Hepatocyte (in vitro differentiated cells): ENCODE measurements at regions not wholly inside any gene's neighbourhood (a gene's known extent, or its start where the extent isn't known, plus 50 kb on each side); places are given as distances from the start of the nearest gene placed in this dataset.

Experiments
- CTCF ChIP-seq: fragments of 200-600 bp; sonication (generic); IDR thresholded peaks from 2 replicates; pipeline ENCODE4 v1.5.1; 2016; ENCODE audit warnings: antibody characterized with exemption, mild to moderate bottlenecking; ENCODE audit not compliant: poor library complexity
- EZH2 ChIP-seq: fragments of 200-600 bp; sonication (generic); IDR thresholded peaks from 2 replicates; pipeline ENCODE4 v1.6.1; 2016; ENCODE audit warnings: antibody characterized with exemption, mild to moderate bottlenecking, borderline replicate concordance
- EZH2phosphoT487 ChIP-seq: fragments of 200-600 bp; sonication (generic); IDR thresholded peaks from one replicate; pipeline ENCODE4 v1.6.1; 2018; ENCODE audit warnings: antibody characterized with exemption, mild to moderate bottlenecking, low read depth, moderate library complexity; ENCODE audit not compliant: unreplicated experiment, severe bottlenecking

- no peak for TF ChIP-seq CTCF
- TF ChIP-seq EZH2 = no peak
- TF ChIP-seq EZH2phosphoT487 = no peak
Observed at GRCh38 chr22:27064386-27064785, 407.0 kb downstream of the MIAT start.
